Skeletal muscle cell (primary cell): ENCODE measurements at regions not wholly inside any gene's neighbourhood (a gene's known extent, or its start where the extent isn't known, plus 50 kb on each side); places are given as distances from the start of the nearest gene placed in this dataset.

Experiments used
- DNase-seq: peaks from one replicate; pipeline ENCODE4 v3.0.0-alpha.2; 2010; ENCODE audit warnings: low read depth
- H3K4me3 ChIP-seq: 2 replicates; pipeline ENCODE4 v1.5.1; 2011; ENCODE audit warnings: low read depth, mild to moderate bottlenecking, control low read depth, low read length, moderate library complexity

GRCh38 chr2:66382091-66382490 lies 52.8 kb upstream of the MEIS1 start:
- no peak for DNase-seq
- H3K4me3 ChIP-seq = no peak overlapping the region

DNA sequence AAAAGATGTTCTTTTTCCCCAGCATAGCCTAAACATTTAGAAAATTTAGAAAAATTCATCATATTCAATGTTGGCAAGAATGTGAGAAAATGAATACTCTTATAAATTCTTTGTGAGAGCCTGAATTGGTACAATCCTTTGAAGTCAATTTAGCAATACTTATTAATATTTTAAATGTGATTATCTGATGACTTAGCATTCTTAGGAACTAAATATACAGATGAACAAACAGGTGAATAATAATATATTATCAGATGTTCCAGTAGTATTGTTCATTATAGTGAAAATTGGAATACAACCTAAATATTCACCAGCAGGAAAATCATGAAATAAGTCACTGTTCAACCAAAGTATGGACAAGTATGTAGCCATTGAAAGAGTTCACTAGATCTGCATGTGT lies 55.5 kb upstream of the MEIS1 start:
- no peak for DNase-seq
- no peak overlapping the region for H3K4me3 ChIP-seq

- no peak for DNase-seq
- H3K4me3 ChIP-seq = no peak overlapping the region
These were observed 57.1 kb upstream of the MEIS1 start for GRCh38 chr2:66377832-66378231.

GRCh38 chr2:66370824-66371223 lies 64.1 kb upstream of the MEIS1 start:
- DNase-seq = no peak
- no peak overlapping the region for H3K4me3 ChIP-seq

GRCh38 chr2:66366619-66367018 lies 68.3 kb upstream of the MEIS1 start:
- DNase-seq = no peak
- H3K4me3 ChIP-seq = no peak overlapping the region

GRCh38 chr2:66364495-66365333 lies 70.2 kb upstream of the MEIS1 start:
- no peak overlapping the region for H3K4me3 ChIP-seq
- DNase-seq = peak; percentile 82

- DNase-seq = no peak
- H3K4me3 ChIP-seq = no peak overlapping the region
These were observed 72.2 kb upstream of the MEIS1 start for GRCh38 chr2:66362701-66363100.

GRCh38 chr2:66346231-66346664 lies 88.7 kb upstream of the MEIS1 start:
- DNase-seq = no peak
- H3K4me3 ChIP-seq = no peak overlapping the region

- no peak overlapping the region for H3K4me3 ChIP-seq
- no peak for DNase-seq
These were observed 90.8 kb upstream of the MEIS1 start for GRCh38 chr2:66344087-66344663.

GRCh38 chr2:66343259-66343658 lies 91.7 kb upstream of the MEIS1 start:
- DNase-seq = no peak
- H3K4me3 ChIP-seq = no peak overlapping the region

DNA sequence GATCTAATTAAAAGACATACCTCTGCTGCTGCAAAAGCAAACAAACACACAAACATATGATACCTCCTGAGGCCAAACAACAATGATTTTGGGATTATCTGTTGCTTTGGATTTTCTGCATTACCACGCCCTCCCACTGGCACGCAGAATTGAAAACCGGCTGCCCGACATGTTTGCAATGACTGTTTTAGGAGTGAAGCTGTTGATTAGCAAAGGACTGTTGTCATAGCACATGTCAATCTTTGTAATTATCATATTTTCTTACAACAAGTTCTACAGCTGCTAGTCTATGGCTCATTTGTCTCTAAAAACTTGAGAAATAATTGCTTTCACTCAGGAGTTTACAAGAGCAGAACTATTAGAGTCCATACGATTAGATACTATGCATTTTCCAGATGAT lies 94.4 kb upstream of the MEIS1 start:
- H3K4me3 ChIP-seq = no peak overlapping the region
- DNase-seq = no peak

GRCh38 chr2:66334237-66335029 lies 100.5 kb upstream of the MEIS1 start:
- no peak overlapping the region for H3K4me3 ChIP-seq

DNA sequence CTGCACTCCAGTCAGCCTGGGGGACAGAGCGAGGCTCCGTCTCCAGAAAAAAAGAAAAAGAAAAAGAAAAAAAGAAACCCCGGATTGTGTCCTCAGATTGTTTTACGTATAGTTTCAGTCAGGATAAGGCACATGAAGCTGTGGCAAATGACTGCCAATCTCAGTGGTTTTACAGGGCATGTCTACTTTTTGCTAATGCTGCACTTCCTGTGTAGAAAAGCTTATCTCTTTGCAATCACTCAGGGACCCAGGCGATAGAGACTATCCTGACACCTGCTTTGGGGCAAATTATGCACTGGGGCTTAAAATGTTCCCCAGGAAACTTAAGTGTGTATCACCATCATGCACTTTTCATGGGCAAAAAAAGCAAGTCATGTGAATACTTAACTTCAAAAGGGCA lies 103.7 kb upstream of the MEIS1 start:
- DNase-seq = no peak
- no peak overlapping the region for H3K4me3 ChIP-seq

More at GRCh38 chr2:66334237-66335029, 100.5 kb upstream of the MEIS1 start:
- no peak for DNase-seq

- H3K4me3 ChIP-seq = no peak overlapping the region
These were observed 105.8 kb upstream of the MEIS1 start for GRCh38 chr2:66329081-66329605.

DNA sequence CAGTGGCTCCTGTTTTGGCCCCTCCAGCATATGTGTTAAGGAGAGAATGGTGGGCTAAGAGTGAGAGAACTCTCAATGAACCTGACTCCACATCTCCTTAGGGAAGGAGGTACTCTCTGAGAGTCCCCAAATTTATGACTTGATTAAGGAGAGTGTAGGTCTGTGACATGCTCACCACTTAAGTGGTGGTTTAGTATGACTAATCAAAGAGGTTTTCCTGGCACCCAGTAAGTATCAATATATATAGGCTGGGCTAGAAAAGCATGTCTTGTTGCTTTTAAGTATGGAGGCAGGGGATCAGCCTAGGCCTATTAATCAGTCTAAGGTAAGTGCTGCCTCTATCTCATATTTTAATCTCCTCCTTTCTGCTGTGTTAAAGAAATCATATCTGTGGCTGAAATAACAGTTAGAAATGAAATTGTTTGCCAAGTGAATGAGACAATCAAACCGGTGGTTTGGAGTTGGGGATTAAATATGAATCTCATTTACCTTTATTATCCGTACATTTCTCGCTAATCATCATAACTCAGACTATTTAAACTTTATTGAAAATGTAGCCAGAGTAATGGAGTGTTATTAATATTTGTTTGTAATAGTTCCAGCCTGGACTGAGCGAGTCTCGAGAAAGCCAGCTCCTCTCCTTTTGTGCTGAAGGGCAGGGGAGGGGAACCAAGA lies 107.7 kb upstream of the MEIS1 start:
- DNase-seq = no peak
- H3K4me3 ChIP-seq = no peak overlapping the region

More at GRCh38 chr2:66329081-66329605, 105.8 kb upstream of the MEIS1 start:
- DNase-seq = no peak

DNA sequence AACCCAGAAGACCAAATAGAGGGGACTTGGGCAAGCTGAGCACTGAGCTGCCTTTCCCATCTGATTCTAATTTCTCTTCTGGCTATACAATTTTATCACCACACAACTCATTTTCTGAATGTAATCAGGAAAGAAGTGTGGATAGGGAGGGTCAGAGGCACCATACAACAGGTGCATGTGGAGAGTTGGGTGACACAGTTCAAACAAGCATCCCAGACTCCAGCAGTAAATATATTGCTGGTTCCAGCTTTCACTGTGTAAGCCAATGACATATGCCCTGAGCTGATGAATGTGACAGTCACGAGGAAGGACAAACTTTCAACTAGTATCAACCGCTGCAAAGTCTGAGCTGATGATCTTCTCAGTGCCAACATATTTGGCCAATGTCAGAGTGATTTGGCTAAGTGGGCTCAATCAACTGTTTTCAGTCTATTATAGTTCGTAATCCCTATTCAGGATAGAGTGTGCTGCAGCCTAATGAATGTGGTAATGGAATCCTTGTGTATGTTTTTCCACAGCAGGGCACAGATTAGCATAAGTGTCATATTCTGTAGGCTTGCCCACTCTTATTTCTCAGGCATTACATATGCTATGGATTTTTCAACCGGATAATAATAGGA lies 109.9 kb upstream of the MEIS1 start:
- DNase-seq = no peak
- H3K4me3 ChIP-seq = no peak overlapping the region

DNA sequence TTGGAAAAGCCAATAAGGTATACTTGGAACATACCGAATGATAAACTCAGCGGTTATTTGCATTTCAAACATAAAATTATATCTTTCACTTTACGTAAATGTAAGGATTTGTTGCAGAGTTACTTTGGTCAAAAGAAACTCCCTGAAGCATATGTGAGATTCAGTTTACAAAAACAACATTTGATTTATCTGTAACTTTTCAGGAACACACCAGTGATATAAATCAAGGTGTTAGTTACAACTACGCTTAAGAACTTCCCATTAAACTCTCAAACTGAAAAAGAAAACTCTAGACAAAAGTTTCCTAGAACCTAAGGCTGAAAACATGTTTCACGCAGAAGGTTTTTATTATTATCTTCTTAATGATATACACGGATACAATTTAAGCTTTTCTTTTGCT lies 110.6 kb upstream of the MEIS1 start:
- DNase-seq = no peak
- H3K4me3 ChIP-seq = no peak overlapping the region

GRCh38 chr2:66323406-66323805 lies 111.5 kb upstream of the MEIS1 start:
- no peak overlapping the region for H3K4me3 ChIP-seq
- DNase-seq = no peak
